Stimulated activated CD4-positive, alpha-beta T cell treated with anti-CD3 and anti-CD28 coated beads, Interleukin-2, amount 100 ng/mL, for 48 hours (primary cell): ENCODE measurements at regions not wholly inside any gene's neighbourhood (a gene's known extent, or its start where the extent isn't known, plus 50 kb on each side); places are given as distances from the start of the nearest gene placed in this dataset.
"Not testable (repeated sequence)": the region's sequence is repeated elsewhere in the genome, so short reads cannot be mapped to it uniquely, and the experiment has no call there.

Experiments
- DNase-seq, 2 donors: peaks; one replicate each; pipeline ENCODE4 v3.0.0-alpha.2; 2020

DNA sequence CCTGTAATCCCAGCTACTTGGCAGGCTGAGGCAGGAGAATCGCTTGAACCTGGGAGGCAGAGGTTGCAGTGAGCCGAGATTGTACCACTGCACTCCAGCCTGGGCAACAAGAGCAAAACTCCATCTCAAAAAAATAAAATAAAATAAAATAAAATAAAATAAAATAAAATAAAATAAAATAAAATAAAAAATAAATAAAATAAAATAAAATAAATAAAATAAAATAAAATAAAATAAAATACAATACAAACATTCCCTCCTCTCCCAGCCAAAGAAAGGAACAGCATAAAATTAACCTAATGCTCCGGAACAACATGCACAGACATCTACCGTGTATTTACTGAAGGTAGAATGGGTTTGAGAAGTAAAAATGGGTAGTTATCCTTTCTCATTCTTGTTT is 521.9 kb upstream of the FAM174A start:
- not testable (repeated sequence) for DNase-seq

DNA sequence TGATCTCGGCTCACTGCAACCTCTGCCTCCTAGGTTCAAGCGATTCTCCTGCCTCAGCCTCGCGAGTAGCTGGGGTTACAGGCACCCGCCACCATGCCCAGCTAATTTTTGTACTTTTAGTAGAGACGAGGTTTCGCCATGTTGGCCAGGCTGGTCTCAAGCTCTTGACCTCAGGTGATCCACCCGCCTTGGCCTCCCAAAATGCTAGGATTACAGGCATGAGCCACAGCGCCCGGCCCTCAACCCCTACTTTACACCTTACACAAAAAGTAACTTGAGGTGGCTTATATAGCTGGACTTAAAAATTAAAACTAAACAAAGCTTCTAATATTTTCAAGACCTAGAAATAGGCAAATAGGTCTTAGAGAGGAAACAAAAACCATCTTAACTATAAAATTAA is 524.0 kb upstream of the FAM174A start:
- not testable (repeated sequence) for DNase-seq

DNA sequence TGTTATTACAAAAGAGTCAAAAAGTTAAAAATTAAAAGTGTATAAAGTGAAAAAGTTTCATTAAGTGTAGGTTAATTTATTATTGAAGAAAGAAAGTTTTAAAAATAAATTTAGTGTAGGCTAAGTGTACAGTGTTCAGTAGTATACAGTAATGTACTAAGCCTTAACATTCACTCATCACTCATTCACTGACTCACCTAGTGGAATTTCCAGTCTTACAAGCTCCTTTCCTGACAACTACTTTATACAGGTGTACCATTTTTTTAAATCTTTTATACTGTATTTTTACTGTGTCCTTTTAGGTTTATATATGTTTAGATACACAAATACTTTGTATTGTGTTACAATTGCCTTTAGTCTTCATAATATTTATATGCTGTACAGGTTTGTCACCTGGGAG is 530.2 kb upstream of the FAM174A start:
- no peak for DNase-seq

DNA sequence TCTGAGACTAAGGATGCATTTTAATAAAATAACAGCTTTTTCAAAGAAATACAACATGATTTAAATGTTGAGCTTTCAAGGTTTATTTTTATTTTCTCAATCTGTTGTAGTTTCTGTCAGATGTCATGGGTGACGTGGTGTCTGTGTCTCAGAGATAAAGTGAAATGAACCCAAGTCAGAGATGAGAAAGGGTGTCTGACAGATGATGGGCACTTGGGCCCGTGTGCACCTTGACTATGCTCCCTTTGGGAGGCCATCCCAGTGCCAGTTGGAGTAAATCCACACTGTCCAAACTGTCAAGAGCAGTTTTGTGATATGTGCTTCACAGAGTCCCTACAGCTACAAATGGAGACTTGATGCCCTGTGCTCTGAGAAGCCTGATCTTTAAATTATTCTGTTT is 536.9 kb upstream of the FAM174A start:
- DNase-seq, result no peak

DNA sequence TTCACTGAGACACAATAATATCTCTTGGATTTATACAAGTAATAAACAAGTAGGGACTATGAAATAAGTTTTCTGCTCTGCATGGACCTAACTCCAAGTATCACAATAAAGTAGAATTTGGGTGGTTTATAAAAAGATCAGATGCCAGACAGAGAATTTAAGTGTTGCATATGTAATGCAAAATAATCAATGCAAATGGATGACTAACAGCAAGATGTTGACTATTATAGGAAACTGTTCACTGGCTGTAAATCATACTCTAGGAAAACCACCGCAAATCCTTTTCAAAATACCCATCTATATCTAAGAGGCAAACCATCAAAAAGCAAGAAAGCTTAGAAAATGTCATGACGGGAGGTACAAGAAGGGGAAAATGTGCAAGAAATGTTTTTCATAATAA is 539.8 kb upstream of the FAM174A start:
- DNase-seq, result no peak

DNA sequence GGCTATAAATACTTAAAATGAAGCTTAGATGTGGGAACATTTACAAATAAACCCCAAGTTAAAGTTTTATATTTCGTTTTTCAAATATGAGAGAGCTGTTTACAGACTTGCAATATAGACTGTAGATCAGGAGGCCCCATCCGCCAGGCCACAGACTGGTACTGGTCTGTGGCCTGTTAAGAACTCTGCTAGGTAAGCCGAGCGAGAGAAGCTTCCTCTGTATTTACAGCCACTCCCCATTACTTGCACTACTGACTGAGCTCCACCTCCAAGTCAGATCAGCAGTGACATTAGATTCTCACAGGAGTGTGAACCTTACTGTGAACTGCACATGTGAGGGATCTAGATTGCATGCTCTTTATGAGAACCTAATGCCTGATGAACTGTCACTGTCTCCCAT is 561.4 kb upstream of the FAM174A start:
- no peak for DNase-seq

DNA sequence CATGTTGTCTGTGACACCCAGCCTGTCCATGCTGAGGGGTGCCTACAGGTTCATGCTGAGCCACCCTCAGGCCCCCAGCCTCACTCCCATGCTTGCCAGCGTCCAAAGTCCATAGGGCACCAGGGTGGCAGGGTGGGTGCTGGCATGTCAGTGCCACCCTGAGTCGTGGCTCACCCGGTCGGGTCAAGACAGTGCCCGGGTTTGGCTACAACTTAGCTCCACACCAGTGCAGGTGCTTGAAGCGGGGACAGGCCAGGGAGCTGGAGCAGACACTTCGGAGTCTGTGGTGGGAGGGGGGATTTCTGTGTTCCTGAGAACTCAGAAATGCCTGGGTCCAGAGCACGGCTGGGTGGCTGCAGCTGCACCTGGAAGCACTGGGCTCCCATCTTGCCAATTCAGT is 579.2 kb upstream of the FAM174A start:
- no peak for DNase-seq

DNA sequence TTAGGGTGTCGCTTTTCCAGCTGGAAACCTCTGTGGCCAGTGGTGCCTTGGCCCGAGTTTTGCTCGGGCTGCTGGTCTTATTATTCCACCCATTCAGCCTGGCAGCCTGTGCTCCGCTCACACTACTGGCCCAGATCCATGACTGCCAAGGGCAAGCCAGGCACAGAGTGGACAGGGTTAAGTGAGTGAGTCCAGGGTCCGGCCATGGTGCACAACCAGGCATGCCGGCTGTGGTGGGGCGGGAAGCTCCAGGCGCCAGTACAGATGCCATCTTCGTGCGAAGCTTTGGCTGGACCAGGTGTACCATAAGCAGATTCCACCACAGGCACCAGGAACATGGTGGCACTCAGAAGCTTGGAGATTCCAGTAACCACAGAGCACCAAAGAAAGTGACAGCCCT is 580.2 kb upstream of the FAM174A start:
- DNase-seq, result no peak

DNA sequence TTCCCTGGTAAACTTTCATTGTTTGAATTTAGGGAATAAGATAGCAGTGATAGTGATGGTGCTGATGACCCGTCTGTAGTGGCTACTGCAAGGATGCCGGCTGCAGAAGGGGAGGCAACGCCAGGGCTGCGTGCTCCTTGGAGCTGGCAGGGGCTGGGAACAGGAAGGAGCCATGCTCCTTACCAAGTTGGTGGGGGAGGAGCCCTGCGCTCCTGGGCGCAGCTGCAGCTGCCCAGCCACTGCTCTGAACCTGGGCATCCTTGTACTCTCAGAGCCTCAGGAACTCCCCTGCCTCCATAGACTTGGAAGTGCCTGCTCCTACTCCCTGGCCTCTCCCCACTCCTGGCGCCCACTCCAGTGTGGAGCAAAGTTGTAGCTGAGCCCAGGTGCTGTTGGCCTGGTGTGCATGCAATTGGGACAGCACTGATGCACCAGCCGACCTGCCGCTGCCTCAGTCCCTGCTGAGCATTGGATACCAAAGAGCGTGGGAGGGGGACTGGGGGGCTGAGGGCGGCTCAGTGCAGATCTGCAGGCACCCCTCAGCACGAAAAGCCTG is 585.1 kb upstream of the FAM174A start:
- no peak for DNase-seq

DNA sequence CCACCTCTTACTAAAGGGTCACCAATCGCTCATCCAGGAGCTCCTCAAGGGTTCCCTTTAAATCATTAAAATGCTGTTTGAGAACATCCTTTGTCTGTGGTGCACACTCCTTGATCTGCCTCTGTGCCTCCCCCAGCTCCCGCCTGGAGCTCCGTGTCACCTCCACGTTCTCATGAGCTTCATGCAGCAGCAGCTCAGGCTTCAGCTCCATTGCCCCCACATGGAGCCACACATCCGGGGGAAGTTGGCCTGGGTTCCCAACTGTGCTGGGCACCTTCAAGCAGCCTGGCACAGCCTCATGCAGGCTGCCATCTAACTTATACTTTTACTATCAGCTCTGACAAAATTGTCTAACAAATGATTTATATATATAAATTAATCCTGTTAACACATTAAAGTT is 585.8 kb upstream of the FAM174A start:
- no peak for DNase-seq

DNA sequence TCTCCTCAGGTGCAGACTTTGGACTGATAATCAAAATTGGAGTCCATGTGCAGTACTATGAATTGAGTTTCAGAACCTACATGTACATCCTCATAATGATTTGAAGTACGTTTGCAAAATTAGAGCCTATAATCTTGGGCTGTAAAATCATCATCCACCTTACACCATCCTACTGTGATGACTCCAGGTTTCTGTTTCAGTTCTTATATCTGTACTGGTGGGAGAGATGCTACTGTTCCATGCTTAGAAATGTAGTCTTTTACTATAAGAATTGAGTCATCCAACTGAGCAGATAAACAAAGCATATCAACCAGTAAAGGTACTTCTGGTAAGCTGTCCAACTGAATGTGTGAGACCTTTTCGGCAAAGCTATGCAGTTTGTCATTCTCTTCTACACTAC is 586.3 kb upstream of the FAM174A start:
- DNase-seq, result no peak

DNA sequence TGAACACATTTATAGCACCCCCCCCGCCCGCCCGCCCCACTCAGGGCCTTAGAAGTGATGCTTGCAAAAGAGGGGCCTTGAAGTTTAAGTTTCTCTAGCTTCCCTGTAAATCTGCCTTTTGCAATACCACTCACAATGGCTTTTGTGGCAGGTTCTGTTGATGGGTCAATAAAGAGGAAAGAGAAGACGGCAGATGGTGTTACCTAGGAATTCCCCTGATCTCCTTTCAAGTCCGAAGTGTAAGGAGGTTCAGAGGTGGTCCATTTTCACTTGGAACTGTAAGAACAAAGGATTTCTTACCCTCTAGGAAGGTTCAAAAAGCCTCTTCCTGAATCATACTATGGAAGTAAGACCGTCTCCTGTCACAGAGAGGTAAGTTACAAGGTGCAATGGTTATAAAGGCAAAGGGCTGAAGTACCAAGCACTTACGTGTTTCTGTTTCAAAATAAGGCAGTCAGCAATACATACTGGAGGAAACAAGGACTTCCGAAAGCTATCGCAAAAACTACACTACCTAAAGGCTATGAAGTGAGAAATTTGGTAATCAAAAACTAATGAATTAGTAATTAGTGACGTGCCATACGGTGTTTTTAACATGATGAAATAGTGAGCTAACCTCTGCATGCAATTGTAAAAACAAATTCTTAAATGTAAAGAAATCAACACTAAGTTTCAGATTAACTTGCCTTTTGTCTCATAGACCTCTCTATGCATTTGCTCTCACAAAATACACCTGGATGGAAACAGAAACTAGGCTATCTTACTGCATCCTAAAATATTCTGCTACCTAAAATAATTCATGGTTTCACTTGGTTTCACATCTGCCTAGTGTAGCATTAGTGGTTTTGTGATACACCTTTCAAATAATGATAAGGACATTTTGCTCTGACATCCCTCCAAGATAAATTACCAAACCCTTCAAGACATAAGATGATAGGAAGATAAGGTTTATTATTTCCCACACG is 589.4 kb upstream of the FAM174A start:
- no peak for DNase-seq

DNA sequence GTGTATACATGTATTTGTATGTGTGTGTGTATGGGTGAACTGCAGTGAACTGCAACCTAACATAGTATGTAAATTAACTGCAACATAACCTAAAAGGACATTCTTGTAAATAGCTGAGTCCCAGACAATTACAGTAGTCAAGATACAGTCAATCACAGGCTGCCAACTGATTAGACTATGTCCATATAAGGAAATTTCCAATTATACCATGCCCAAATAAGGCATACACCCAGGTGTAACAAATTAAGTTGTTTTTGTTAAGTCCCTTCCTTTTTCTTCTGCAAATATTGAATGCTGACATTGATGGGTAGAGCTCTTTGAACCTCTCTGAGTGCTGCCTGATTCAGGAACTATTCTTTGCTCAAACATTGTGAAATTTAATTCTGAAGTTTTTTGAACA is 594.6 kb upstream of the FAM174A start:
- DNase-seq, result no peak

DNA sequence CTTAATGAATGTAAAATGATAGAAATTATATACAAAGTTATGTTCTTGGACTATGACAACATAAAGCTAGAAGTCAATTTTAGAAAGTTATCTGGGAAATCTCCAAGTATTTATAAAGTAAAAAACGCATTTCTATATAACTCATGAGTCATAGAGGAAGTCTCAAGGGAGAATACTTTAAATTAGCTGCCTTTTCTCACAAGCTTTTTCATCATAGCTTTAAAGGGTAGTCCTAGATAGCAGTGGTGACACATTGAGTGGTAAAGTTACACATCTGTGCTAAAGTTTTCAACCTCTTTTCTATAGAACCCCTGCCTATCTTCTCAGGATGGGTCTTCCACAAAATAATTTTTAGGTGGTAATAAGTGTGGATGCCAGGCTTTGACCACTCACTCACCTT is 598.3 kb upstream of the FAM174A start:
- no peak for DNase-seq

DNA sequence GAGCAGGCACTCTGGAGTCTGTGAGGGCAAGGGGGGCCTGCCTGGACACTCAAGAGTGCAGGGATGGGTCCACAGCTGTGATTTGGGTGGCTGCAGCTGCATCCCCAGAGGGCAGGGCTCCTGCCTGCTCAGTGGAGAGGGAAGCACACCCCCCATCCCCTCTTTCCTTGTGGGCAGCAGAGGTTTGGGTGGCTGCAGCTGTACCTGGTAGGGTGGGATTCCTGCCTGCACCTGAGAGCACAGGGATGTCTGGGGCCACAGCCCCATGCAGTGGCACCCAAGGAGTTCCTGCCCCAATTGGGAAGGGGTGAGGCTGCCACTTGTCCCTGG is 605.4 kb upstream of the FAM174A start:
- DNase-seq, result no peak

DNA sequence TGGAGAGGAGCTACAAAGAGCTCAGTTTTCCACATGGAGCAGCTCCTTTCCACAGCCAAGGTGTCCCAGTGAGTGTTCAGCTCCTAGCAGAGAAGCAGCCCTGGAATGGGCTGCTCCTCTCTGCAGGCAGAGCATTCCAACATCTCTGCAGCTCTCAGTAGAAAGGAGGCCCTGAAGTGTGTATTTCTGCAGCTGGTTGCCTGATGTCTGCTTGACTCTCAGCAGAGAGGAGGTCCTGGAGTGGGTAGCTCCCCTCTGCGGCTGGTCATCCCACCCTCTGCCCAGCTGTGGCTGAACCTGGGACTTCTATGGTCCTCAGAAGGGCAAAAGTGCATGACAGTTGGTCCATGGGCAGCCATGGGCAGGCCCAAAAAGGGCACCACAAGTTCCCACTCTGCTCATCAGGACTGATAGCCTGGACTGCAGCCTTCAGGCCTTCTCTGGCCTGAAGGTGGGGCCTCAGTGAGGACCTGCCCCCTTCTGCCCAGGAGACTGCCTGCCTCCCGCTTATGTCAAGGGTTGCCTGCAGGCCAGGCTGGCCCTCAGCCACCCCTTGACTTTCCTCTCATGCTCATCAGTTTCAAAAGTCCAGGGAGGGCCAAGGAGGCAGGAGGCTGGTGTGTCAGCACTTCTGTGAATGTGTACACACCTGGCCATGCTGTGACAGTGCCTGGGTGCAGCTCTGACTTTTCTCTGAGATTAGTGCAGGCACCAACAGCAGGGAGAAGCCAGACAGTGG is 605.9 kb upstream of the FAM174A start:
- no peak for DNase-seq

DNA sequence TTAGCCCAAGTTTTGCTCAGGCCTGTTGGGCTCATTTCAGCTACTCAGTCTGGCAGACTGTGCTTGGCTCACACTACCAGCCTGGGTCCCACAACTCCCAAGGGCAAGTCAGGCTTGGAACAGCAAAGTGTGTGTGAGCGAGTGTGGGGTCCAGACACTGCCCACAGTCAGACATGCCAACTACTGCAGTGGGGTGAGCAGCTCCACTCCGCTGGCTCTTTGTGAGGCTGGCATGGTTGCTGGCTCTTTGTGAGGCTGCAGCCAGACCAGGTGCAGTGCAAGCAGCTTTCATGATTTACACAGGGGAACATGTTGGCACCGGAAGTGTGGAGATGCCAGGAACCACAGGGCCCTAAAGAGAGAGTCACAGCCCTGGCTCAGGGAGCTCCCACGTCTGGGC is 606.7 kb upstream of the FAM174A start:
- DNase-seq, result no peak

DNA sequence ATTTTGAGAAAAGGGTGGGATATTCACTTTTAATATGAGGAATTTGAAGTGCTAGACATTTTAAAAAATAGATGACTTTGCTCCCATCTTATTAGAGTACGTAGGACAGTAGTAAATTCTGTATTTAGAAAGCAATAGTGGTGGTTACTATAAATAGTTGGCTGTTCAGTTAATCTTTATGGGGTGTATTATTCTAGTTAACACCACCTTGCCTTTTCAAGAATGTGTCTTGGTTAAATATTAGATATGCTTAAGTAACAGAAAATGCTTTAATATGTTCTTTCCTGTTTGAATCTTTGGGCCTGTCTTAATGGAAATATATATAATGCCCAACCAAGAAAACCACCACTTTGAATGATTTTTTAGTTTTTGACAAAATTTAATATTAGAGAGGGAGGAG is 608.7 kb upstream of the FAM174A start:
- DNase-seq, result no peak

DNA sequence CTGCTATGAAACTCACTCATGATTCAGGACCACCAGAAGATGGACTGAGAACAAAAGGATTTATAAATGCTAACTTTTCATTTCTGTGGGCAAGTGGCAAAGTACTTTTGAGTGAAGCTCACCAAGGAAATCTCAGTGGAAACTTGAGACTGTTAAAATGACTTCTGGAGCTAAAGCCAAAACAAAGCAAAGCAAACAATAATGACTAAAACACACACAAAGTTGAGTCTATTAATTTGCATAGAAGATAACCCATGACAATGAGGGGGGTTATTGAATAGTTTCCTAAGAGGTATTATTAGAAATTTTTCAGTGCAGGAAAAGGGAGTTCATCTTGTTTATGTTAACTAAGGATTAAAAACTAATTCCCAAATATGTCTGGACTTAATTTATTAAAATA is 612.8 kb upstream of the FAM174A start:
- DNase-seq, result no peak

DNA sequence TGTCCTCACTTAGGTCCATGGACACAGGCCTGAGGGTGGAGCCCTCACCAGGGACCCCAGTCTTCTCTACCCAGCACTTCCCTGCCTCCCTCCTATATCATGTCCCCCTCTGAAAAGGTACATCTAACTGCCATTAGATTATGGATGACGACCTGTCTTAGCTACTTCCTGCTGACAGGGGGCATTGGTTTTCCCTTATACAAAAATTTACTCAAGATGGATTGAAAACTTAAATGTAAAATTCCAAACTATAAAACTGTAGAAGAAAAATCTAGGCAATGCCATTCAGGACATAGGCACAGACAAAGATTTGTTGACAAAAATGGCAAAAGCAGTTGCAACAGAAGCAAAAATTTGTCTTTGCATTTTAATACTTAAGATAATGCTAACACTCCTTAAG is 623.2 kb upstream of the FAM174A start:
- no peak for DNase-seq

DNA sequence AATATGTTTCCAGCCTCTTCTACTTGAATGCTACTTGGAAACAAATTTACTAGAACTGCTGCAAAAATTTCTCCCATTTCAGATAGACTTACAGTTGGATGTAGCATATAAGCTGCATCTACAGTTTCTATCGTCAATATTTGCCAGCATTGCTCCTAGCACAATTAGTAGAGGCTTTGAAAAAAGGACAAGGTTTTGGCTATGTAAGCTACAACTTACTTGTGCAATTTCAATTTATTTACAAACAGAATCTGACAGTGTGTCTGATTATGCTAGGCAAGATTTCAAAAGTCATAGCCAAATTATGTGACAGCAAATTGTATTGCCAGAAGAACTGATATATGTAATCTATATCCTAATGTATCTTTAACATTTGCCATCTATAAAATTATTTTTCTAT is 628.4 kb upstream of the FAM174A start:
- no peak for DNase-seq

DNA sequence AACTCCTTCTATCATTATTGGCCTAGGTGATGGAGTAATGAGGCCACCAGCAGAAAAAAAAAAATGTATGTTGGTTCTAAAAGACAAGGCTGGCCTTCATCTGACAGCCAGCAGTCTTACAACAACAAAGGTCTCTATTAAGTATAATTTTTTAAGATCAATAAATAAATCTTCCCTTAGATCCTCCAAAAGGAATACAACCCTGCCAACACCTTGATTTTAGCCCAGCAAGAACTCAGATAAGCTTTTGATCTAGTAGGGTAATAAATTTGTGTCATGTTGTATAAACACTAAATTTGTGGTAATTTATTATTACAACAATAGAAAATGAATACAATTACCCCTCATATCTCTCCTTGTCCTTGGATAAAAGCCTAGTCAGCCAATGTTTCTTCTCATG is 633.2 kb upstream of the FAM174A start:
- no peak for DNase-seq

DNA sequence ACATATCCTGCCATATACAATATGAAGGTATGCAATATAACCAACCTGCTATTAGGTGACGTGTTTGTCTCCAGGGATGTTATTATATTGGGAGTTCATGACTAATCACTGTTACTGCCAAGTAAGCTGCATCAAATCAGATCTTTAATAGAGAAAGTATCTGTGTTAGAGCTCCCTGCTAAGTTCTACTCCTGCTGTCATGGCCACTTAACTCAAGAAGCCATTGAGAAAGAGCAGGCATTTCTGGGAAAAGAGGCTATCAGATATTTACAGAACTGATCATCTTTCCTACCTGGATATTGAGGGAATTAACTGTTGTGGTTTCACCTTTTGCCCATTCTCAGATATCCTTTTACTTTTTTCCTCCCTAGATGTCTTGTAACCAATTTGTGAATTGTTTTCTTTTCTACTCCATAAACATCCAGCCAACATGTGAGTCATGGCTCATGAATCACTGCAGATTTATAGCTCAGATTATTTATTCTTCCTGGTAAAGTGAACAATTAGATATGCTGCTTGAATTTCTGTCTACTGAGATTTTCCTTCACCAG is 634.8 kb upstream of the FAM174A start:
- no peak for DNase-seq
